NCI-H1930 (cell line): ENCODE measurements at regions not wholly inside any gene's neighbourhood (a gene's known extent, or its start where the extent isn't known, plus 50 kb on each side); places are given as distances from the start of the nearest gene placed in this dataset.

Experiments used
- DNase-seq, 2 experiments: peaks; one replicate each; lab custom pipeline; 2025; lab: John Stamatoyannopoulos, UW

- DNase-seq = no peak
Observed at GRCh38 chr20:16115911-16116552, 457.2 kb downstream of the KIF16B start.

DNA sequence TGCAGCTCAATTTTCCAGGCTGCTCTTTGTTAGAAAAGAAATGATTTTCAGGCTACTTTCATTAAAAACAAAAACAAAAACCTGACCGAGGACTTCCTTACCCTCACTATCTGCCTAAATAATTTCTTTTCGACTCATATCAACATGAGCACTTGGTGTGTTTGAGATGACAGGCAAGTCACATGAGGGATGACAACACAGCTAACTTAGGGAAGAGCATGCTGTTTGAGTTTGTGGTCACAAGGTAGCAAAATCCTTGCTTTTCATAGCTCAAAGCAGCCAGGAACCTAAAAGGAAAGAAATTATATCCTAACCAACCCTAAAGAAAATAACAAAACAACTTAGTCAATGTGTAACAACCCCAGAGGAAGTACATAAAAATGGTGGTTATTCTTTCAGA lies 459.5 kb downstream of the KIF16B start:
- DNase-seq = no peak

GRCh38 chr20:16111852-16112412 lies 461.3 kb downstream of the KIF16B start:
- no peak for DNase-seq

GRCh38 chr20:16111172-16111832 lies 461.9 kb downstream of the KIF16B start:
- DNase-seq = no peak

GRCh38 chr20:16107172-16107870 lies 465.9 kb downstream of the KIF16B start:
- DNase-seq = no peak

GRCh38 chr20:16106191-16106849 lies 466.9 kb downstream of the KIF16B start:
- no peak for DNase-seq

GRCh38 chr20:16104783-16105182 lies 468.5 kb downstream of the KIF16B start:
- DNase-seq = no peak
